GM18505 (cell line): ENCODE measurements at regions not wholly inside any gene's neighbourhood (a gene's known extent, or its start where the extent isn't known, plus 50 kb on each side); places are given as distances from the start of the nearest gene placed in this dataset.

Experiments
- ATAC-seq: cut with Tn5 transposase; IDR thresholded peaks from one replicate; pipeline ENCODE4 v1.9.1; 2021; ENCODE audit not compliant: unreplicated experiment
- POLR2A ChIP-seq: IDR thresholded peaks from 4 replicates; pipeline ENCODE4 v1.6.1; 2011; ENCODE audit warnings: borderline replicate concordance; ENCODE audit not compliant: insufficient read depth, insufficient read length; ENCODE audit errors: extremely low read depth

DNA sequence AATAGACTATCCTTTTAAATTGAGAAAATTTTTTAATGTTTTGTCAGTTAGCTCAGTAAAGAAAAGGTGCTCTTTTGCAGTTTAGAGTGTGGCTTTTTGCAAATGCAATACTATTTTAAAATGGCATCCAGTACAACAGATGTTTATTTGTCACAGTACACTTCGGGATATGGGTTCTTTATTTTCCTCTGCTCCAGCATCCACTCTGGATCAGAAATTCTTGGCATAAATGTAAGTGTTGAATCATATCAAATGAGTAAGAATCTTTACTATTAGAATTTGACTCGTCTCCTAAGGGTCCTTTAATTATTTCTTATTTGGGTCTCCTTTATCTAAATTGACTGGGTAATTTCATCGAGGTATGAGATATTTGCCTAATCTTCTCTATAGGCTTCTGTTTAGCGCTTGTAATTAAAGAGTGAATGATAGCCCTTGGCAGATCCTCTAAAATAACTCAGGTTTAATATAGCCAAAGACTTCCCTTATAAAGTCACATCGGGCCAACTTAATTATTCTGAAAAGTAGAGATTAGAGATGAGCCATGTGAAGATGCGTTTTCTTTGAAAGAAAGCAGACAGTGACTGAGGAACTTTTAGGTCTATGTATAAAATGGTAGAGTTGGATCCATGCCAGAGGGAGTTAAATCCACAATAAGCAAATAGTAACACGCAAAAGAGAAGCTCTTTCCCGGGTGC is 132.7 kb downstream of the CASP12 start:
- ATAC-seq, result no peak
- no peak for TF ChIP-seq POLR2A

DNA sequence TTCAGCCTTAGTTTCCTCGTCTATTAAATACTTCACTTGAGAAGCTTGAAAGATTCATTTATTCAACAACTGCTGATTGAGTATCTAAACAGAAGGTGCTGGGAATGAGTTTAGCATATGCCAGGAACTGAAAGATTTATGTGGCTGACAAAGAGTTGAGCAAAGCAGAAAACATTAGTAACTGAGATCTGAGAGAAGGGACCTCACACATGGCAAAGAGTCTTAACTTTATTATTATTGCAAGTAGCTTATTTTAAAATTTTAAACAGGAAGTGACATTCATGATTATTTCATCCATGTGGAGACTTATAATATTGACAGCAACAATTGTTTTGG is 133.6 kb downstream of the CASP12 start:
- no peak for ATAC-seq
- TF ChIP-seq POLR2A, result no peak

DNA sequence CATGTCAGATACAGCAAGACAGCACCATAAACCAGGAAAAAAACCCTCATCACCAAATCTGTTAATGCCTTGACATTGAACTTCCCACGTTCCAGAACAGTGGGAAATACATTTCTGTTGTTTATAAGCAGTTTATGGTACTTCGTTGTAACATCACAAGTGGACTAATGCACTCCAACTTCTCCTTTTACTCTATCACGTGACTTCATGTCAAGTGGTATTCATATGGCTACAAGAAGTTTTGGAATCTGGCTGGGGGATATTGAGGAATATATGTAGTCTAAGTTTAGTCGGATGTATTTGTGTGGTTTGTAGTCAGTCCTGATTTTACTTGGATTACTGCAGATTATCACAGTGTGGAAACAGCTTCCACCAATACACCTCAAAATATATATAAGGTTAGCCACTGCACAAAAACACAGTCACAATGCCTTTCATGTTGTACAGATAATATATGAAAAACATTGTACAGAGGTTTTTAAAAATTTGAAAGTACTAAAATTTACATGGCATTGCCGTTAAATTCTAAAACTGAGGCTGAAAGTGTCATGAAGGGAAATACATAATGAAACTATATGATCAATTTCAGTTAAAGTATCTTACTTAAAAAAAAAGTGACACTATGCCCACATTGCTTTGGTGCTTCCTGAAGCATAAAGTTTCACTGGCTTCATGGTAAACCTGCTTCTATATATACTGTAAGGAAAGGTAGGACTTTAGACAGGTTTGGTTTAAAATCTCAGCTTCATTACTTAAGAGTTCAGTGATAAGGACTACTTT is 134.1 kb downstream of the CASP12 start:
- no peak for TF ChIP-seq POLR2A
- no peak for ATAC-seq

DNA sequence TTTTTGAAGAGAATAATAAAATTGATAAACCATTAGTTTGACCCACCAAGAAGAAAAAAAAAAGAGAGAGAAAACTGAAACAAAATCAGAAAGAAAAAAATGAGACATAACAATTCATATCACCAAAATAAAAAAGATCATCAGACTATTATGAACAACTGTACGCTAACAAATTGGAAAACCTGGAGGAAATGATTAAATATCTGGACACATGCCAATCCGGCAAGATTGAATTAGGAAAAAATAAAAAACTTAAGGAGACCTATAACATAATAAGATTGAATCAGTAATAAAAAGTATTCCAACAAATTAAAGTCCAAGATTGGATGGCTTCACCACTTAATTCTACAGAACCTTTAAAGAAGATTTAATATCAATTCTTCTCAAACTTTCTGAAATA is 136.7 kb downstream of the CASP12 start:
- TF ChIP-seq POLR2A, result no peak
- ATAC-seq, result no peak

DNA sequence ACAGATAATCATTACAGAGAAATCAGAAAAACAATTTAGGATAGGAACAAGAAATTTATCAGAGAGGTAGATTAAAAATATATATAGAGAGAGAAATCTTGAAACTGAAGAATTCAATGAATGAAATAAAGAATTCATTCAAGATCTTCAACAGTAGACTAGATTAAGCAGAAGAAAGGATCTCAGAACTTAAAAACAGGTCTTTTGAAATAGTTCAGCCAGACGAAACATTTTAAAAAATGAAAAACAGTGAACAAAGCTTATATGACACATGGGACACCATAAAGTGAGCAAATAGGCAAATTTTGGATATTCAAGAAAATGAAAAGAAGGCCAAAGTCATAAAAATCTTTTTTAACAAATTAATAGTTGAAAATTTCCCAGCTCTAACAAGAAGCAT is 138.8 kb downstream of the CASP12 start:
- no peak for ATAC-seq
- no peak for TF ChIP-seq POLR2A

GRCh38 chr11:104738918-104739317 is 159.3 kb downstream of the CASP12 start:
- no peak for TF ChIP-seq POLR2A
- ATAC-seq, result no peak

DNA sequence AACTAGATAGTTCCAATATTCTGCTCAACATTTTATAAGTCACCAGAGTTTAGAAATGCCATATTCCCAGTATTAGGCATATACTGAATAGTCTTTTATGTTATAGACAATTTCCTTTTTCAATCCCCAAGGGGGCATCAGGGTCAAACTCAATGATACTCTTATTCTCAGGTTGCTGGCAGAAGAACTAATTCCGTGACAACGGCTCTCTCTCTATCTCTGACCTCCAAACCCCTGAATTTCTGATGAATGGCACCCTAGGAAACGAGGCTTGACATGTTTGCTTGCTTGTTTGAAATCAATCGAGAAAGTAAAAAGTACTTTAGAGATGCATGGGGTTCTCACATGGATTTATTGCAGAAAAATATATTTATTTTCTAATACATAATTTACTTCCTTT is 160.1 kb downstream of the CASP12 start:
- ATAC-seq, result no peak
- no peak for TF ChIP-seq POLR2A

DNA sequence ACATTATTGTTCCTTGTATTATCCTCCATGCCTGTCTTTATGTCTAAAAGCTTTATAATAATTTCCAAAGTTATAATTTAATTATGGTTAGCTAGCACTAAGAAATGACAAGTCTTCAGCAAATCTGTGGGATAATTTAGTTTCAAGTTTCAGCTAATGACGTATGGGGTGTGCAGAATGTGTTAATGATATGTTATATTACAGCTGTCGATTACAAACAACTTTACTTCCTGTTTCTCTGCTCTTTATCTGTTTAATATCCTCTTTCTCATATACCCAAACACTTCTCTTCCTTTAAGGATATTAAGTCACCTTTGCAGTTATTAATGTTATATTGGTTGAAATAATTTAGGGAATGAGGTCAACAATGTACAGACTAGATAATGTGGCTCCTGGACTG is 161.8 kb downstream of the CASP12 start:
- TF ChIP-seq POLR2A, result no peak
- no peak for ATAC-seq

GRCh38 chr11:104734998-104735397 is 163.3 kb downstream of the CASP12 start:
- no peak for TF ChIP-seq POLR2A
- ATAC-seq, result no peak

- no peak for ATAC-seq
- TF ChIP-seq POLR2A, result no peak
These were observed 166.4 kb downstream of the CASP12 start for GRCh38 chr11:104731890-104732289.

DNA sequence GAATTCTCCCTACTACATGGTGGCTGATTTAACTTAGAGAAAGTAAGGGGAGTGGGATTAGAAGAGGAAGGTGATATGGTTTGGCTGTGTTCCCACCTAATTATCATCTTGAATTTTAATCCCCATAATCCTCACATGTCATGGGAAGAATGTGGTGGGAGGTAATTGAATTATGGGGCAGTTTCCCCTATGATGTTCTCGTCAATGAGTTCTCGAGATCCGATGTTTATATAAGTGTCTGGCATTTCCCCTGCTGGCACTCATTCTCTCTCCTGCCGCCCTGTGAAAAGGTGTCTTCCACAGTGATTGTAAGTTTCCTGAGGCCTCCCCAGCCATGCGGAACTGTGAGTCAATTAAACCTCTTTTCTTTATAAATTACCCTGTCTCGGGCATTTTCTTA is 169.3 kb downstream of the CASP12 start:
- ATAC-seq, result no peak
- TF ChIP-seq POLR2A, result no peak

GRCh38 chr11:104727768-104728167 is 170.5 kb downstream of the CASP12 start:
- no peak for ATAC-seq
- no peak for TF ChIP-seq POLR2A

GRCh38 chr11:104727095-104727494 is 171.2 kb downstream of the CASP12 start:
- TF ChIP-seq POLR2A, result no peak
- no peak for ATAC-seq

DNA sequence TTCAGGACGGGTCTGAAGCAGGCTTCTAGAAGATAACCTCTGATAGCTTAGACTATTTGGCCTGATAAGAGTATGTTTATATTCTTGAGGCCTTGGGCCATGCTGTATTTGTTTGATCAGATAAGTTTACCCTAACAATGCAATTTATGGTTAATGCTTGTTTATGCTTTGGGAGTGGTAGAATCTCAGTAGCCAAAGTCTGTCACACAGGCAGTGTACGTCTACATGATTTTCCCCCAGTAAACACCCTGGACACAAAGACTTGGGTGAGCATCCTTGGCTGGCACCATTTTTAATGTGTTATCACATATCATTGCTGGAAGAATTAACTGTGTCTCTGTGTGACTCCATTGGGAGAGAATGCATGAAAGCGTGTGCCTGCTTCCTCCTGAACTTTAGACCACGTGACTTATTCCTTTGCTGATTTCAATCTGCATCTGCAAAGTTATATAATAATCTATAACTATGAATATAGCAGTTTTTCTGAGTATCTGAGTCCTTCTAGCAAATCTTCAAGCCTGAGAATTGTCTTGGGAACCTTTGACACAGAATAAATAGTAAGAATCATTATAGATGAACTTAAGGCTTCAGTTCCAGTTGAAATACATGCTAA is 172.4 kb downstream of the CASP12 start:
- TF ChIP-seq POLR2A, result no peak
- ATAC-seq, result no peak
